ENCODE measurements at regions not wholly inside any gene's neighbourhood (a gene's known extent, or its start where the extent isn't known, plus 50 kb on each side); places are given as distances from the start of the nearest gene placed in this dataset.

- no TSS peak for BruUV-seq (replicated peaks)
- intact Hi-C loops (cut with micrococcal nuclease; ENCODE audit: unreplicated experiment): no loop called here
These were observed 120.5 kb upstream of the GYPC start for GRCh38 chr2:126535408-126535807.

More at GRCh38 chr2:126535408-126535807, 120.5 kb upstream of the GYPC start:
- TF ChIP-seq CC2D1A (CRISPR knock-in tag; IDR thresholded peaks at IDR 0.05): no peak
- TF ChIP-seq REL (CRISPR knock-in tag; conservative IDR thresholded peaks at IDR 0.05): no peak
- TF ChIP-seq KDM4B (CRISPR knock-in tag; IDR thresholded peaks at IDR 0.05): no peak
- TF ChIP-seq MED13 (CRISPR knock-in tag; IDR thresholded peaks at IDR 0.05): no peak
- no peak for TF ChIP-seq ESRRA (CRISPR knock-in tag; IDR thresholded peaks at IDR 0.05; ENCODE audit: low read depth)
- no peak for TF ChIP-seq ZNF770 (CRISPR knock-in tag; IDR thresholded peaks at IDR 0.05)
- no peak for TF ChIP-seq KMT2B (CRISPR knock-in tag; IDR thresholded peaks at IDR 0.05)
- no peak for TF ChIP-seq PRDM4 (CRISPR knock-in tag; IDR thresholded peaks at IDR 0.05; ENCODE audit: borderline replicate concordance)
- TF ChIP-seq USF2 (IDR thresholded peaks at IDR 0.05; ENCODE audit: low read depth, low read length): no peak
- no peak for TF ChIP-seq USF2 (CRISPR knock-in tag; IDR thresholded peaks at IDR 0.05; ENCODE audit: borderline replicate concordance)
- TF ChIP-seq ZNF326 (CRISPR knock-in tag; IDR thresholded peaks at IDR 0.05; ENCODE audit: borderline replicate concordance): no peak
- TF ChIP-seq KAT7 (CRISPR knock-in tag; IDR thresholded peaks at IDR 0.05; ENCODE audit: borderline replicate concordance): no peak
- no peak for TF ChIP-seq NFYC (CRISPR knock-in tag; IDR thresholded peaks at IDR 0.05)
- no peak for TF ChIP-seq HHEX (CRISPR knock-in tag; IDR thresholded peaks at IDR 0.05)
- TF ChIP-seq SRSF9 (IDR thresholded peaks at IDR 0.05; ENCODE audit: borderline replicate concordance, insufficient read depth, low read depth, low read length, poor library complexity, severe bottlenecking): no peak
- TF ChIP-seq HNF4G (IDR thresholded peaks at IDR 0.05; ENCODE audit: borderline replicate concordance, low read depth, low read length): no peak
- TF ChIP-seq HNF4G (CRISPR knock-in tag; IDR thresholded peaks at IDR 0.05; ENCODE audit: borderline replicate concordance, low read depth): no peak
- TF ChIP-seq GPBP1L1 (CRISPR knock-in tag; IDR thresholded peaks at IDR 0.05): no peak
- TF ChIP-seq TARDBP (CRISPR knock-in tag; IDR thresholded peaks at IDR 0.05): no peak
- Histone ChIP-seq H3K27ac (ENCODE audit: extremely low read length, insufficient read depth, low read length) (no peak overlapping the region), H3K79me2 (ENCODE audit: insufficient read depth, low read length) (no peaks in the 10 kb centered on the region), H3K9ac (ENCODE audit: insufficient read depth, low read depth, low read length) (no peak overlapping the region), H3K4me3 (replicated peaks in 1 of 3; ENCODE audit: insufficient read depth in 1 of 3, low read depth in 2 of 3, low read length in 3 of 3) (no peak overlapping the region), H3K4me1 (ENCODE audit: insufficient read depth, low read length) (no peaks in the 10 kb centered on the region), H4K20me1 (ENCODE audit: insufficient read depth, low read length) (no peaks in the 10 kb centered on the region), H3K27me3 (ENCODE audit: control insufficient read depth in 1 of 2, insufficient read depth in 2 of 2, low read length in 2 of 2) (no peaks in the 10 kb centered on the region), H3K36me3 (replicated peaks in 1 of 2; ENCODE audit: control insufficient read depth in 1 of 2, insufficient read depth in 2 of 2, low read length in 2 of 2) (no peaks in the 10 kb centered on the region), H3K9me3 (ENCODE audit: low read length) (no peaks in the 10 kb centered on the region), H3K4me2 (ENCODE audit: low read depth, low read length) (no peak overlapping the region), H2AFZ (ENCODE audit: low read length) (no peak overlapping the region)
- FAIRE-seq (no peak), ATAC-seq (no peak), DNase-seq (ENCODE audit: low spot score) (no peak)
- in situ Hi-C loops (cut with HindIII; ENCODE audit: extremely low pct_ligation_motif_present, low pct_unique_long_range_greater_than_20kb): no loop called here
- WGBS (ENCODE audit: low lambda C conversion rate): 14% methylated on average over 6 of the region's 6 CpGs
- POLR2A ChIA-PET: no interaction called here
- CTCF ChIA-PET (ENCODE audit: low intra/inter-chr PET ratio, low total read pairs): no interaction called here

Data from HepG2 (cell line).